ENCODE measurements at regions not wholly inside any gene's neighbourhood (a gene's known extent, or its start where the extent isn't known, plus 50 kb on each side); places are given as distances from the start of the nearest gene placed in this dataset.

GRCh38 chr16:79790854-79791253, 190.3 kb upstream of the MAF start:
- DNase-seq (ENCODE audit: low spot score): no peak

DNA sequence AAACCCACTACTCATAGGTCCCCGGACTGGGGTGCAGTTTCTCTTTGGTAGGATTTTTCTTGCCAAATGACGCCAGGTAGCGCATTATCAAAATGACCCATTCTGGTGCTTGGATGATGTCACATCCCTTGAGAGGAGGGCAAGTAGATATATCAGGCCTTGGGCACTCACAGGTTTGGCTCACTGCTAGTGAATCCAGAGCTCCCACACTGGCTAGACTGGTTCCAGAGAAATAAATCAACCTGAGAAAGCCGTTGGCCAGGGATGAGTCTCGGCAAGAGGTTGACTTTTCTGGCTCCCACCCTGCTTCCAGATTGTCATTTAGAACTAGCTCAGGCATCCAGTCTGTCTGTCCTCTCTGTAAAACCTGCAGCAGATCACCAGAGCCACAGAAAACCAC, 188.4 kb upstream of the MAF start:
- no peak for DNase-seq (ENCODE audit: low spot score)

GRCh38 chr16:79786389-79786788, 185.9 kb upstream of the MAF start:
- no peak for DNase-seq (ENCODE audit: low spot score)

GRCh38 chr16:79784007-79784406, 183.5 kb upstream of the MAF start:
- no peak for DNase-seq (ENCODE audit: low spot score)

DNA sequence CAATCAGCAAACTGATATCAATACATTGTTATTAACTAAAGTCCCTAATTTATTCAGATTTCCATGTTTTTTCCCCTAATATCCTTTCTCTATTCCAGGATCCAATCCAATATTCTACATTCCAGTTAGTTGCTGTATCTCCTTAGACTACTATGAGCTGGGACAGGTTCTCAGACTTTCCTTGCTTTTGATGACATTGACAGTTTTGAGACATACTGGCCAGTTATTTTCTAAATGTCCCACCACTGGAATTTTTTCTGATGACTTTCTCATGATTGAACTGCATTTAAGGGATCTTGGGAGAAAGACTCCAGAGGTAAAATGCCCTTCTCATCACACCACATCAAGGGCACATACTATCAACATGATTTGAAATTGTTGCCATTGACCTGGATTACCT, 177.1 kb upstream of the MAF start:
- no peak for DNase-seq (ENCODE audit: low spot score)

GRCh38 chr16:79776243-79776847, 175.8 kb upstream of the MAF start:
- no peak for DNase-seq (ENCODE audit: low spot score)

- no peak for DNase-seq (ENCODE audit: low spot score)
Measured at GRCh38 chr16:79772784-79773183, 172.2 kb upstream of the MAF start.

GRCh38 chr16:79772048-79772447, 171.5 kb upstream of the MAF start:
- no peak for DNase-seq (ENCODE audit: low spot score)

GRCh38 chr16:79770244-79771064, 169.9 kb upstream of the MAF start:
- peak; percentile 73 for DNase-seq (ENCODE audit: low spot score)

- no peak for DNase-seq (ENCODE audit: low spot score)
Measured at GRCh38 chr16:79769928-79770243, 169.3 kb upstream of the MAF start.

- DNase-seq (ENCODE audit: low spot score): no peak
Measured at GRCh38 chr16:79769270-79769927, 168.9 kb upstream of the MAF start.

DNA sequence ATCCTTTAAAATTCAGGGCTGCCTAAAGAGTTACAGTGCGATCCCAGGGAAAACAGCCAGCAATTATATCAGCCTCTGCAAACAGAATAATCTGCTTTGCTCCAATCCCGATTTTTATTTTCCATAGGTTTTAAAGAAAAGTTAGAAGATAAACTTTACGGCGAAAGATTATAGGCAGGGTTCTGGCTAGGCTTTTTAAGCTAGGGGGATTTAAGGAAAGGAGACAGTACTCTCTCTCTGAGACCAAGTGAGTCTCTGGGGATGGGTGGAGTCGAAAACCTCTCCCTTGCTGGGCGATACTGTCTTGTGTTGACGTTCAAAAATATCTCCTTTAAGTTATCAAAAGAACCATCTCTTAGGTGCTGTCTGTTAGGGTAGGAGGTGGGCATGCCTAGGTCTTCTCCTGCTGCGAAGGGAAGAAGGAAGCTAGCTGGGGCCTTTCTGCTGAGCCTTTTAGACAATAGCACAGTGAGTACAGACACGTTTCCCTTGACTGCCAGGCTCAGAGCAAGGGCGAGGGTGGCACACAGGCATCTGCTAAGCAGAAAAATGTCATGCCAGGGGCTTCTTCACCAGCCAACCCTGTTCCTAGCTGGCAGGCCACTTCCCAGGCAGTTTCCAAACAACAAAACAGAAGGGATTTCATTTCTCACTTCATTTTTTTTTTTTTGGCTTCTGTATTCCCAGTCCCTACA, 167.9 kb upstream of the MAF start:
- no peak for DNase-seq (ENCODE audit: low spot score)

GRCh38 chr16:79767421-79768275, 167.1 kb upstream of the MAF start:
- DNase-seq (ENCODE audit: low spot score): no peak

DNA sequence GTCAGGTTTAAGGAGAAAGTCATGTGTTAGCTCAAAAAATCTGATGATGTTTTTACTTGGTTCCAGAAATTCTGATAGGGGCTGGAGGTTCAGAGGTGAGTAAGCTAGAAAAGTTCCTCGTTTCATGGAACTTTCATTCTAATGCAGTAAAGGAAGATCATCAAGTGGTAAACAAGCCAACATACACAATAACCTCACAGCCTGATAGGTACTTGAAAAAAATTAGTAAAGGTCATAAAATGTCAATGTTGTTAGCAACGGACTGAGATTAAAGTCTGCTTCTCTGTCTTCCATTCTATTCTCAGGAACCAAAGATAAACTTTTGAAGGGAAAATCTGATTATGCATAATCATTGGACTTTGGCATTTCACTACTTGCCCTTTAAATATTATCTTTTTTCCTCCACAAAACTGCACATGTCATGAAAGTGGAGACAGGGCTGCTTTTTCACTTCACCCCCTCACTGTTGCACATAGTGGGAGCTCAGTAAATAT, 165.4 kb upstream of the MAF start:
- DNase-seq (ENCODE audit: low spot score): no peak

DNA sequence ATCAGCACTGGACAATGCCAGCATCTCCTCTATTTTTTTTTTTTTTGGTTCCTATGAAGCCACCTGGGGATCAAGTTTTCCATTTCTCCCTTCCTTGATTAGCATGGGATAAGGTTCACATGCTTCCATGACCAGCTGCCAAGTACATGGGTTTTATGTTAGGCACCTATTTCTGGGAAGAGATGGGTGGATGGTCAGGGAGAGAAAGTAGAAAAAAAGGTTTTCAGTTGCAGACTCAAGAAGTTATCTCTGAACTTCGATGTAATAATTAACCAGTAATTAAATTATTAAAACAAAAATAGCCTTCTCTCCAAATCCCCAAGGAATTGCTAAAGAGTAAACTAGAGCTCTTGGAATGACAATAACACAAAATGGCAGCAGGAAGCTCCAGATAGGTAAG, 164.9 kb upstream of the MAF start:
- no peak for DNase-seq (ENCODE audit: low spot score)

DNA sequence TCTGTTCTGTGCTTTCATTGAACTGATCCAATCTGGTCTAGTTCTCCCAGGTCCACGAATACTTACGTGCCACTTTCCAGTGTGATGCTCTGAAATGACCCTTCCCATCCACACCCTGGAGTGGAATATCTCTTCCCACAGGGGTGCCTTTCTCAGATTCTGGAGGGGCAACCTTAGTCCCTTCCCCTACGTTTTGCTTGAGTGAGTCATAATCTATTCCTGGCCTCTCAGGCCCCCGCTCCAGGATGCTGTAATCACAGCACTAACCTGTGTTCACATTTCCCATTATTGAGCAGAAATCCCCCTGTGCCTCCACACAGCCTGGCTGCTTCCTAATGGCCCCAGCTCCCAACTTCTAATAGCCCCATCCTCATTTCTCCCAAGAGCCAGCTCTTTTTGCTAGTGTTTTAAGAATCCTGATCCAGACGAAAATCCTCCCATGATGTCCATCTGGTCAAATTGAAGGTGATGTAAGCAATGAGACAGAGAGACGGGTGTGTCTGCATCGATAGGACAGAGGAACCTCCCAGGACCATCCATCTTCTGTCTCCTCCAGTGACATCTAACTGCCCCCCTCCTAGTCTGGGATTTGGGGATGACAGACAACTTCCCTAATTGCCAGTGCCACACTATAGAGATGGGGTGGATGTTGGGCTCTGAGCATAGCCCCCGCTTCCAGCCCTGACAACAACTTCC, 164.0 kb upstream of the MAF start:
- DNase-seq (ENCODE audit: low spot score): no peak

DNA sequence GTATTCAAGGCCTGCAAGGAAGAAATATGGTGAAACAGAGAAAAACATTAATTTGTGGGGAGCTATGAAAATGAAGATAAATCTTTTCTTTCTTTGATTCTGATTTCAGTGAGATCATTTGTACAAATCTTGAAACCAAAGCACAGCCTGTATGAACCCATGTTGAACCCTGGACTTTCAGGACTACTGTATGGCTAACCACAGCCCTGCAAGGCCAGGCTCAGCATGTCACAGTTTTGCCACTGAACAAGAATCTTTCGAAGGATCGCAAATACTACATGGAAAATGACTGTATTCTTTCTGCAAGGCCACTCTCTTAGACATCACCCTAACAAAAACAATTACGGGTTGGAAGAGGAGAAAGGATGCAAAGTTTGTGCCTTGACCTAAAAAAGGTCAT, 161.7 kb upstream of the MAF start:
- no peak for DNase-seq (ENCODE audit: low spot score)

DNA sequence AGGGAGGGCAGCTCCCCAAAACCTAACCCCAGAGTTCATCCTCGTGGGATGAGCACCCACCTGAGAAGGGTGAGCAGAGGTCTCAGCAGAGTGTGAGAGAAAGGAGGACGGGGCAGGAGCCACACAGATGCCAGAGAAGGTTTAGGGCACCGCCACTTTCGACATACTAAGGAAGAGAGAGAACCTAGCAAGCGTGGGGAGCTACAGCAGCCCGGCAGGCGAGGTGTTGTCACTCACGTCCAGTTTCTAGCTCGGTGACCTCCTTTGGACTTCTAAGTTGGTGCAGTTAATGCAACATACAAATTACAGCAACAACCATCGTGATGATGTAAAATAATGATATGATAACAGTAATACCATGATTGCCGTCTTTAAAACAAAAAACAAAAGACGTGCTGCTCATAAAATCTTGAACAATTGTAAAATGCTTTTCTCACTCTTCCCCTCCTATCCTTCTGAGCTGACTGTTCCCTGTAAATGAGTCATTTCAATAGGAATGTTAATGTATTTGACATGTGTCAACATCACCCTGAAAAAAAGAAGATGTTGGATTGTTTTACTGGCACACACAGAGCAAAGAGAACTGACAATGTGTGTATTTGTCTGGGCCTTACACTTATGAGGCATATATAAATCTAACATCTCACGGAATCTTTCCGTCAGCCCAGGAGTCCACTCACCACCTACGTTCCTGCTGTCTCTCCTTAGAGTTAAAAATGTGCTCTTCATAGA, 158.2 kb upstream of the MAF start:
- no peak for DNase-seq (ENCODE audit: low spot score)

DNA sequence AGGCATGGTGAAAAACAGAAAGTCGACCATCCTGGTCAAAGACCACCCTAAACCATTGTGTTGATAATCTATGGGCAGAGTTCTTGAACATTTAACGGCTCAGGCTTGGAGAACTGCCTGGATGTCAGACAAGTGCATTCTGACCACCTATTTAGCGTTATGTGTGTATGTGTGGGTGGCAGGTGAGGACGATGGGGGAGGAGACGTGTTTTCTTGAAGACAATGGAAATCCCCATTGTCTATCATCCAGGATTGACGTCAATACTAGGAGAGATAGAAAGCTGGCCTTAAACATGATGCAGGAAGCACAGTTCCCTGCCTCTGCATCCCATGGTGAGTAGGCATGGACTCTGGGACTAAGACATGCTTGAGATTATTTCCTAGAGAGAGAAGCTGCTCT, 157.4 kb upstream of the MAF start:
- no peak for DNase-seq (ENCODE audit: low spot score)

GRCh38 chr16:79757163-79757562, 156.6 kb upstream of the MAF start:
- no peak for DNase-seq (ENCODE audit: low spot score)

Data from kidney capillary endothelial cell (primary cell).